ENCODE measurements at regions not wholly inside any gene's neighbourhood (a gene's known extent, or its start where the extent isn't known, plus 50 kb on each side); places are given as distances from the start of the nearest gene placed in this dataset.

DNA sequence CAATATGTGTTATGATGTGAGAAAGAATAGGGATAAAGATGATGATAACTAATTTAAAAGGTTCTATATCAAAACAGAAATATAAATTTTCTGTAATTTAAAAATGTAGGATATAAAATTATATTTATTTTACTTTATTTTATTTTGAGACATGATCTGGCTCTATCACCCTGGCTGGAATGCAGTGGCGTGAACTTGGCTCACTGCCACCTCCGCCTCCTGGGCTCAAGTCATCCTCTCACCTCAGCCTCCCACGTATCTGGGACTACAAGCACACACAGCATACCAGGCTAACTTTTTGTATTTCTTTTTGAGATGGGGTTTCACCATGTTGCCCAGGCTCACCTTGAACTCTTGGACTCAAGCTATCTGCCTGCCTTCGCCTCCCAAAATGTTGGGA is 214.9 kb upstream of the SLITRK1 start:
- no peaks in the 10 kb centered on the region for H3K27me3 ChIP-seq (ENCODE audit: insufficient read depth, low read length, poor library complexity, severe bottlenecking)
- no peak for TF ChIP-seq EZH2phosphoT487 (IDR thresholded peaks at IDR 0.05; ENCODE audit: borderline replicate concordance)
- TF ChIP-seq CTCF (conservative IDR thresholded peaks at IDR 0.05; ENCODE audit: low read length) = no peak
- no peaks in the 10 kb centered on the region for H4K20me1 ChIP-seq (ENCODE audit: insufficient read depth, low read length, poor library complexity, severe bottlenecking)
- no peak overlapping the region for H3K4me3 ChIP-seq (ENCODE audit: low read length, poor library complexity, severe bottlenecking)
- no peaks in the 10 kb centered on the region for H3K36me3 ChIP-seq (ENCODE audit: insufficient read depth, low read length)
- no peaks in the 10 kb centered on the region for H3K9me3 ChIP-seq (ENCODE audit: insufficient read depth, low read depth, low read length)
- H3K4me1 ChIP-seq (ENCODE audit: insufficient read depth, low read length, poor library complexity, severe bottlenecking) = peaks cover 21% of the 10 kb centered on the region
- H3K9me2 ChIP-seq (replicated peaks; ENCODE audit: low read depth, low read length) = no peaks in the 10 kb centered on the region
- peaks cover 3% of the 10 kb centered on the region; the same call in 1 of the 2 replicates for H3F3A ChIP-seq (ENCODE audit: low read depth)
- H2AFZ ChIP-seq (ENCODE audit: low read length) = no peak overlapping the region
- H3K79me2 ChIP-seq (ENCODE audit: insufficient read depth, low read length) = 0 out of 2 replicates have a peak, but pooled peaks cover under 1% of the 10 kb centered on the region
- H3K9ac ChIP-seq (ENCODE audit: low read depth, low read length, poor library complexity, severe bottlenecking) = no peak overlapping the region
- no peak overlapping the region for H3K4me2 ChIP-seq (ENCODE audit: low read depth, low read length, poor library complexity, severe bottlenecking)

GRCh38 chr13:84096216-84096615 is 213.9 kb upstream of the SLITRK1 start:
- peaks cover 21% of the 10 kb centered on the region for H3K4me1 ChIP-seq (ENCODE audit: insufficient read depth, low read length, poor library complexity, severe bottlenecking)
- H3F3A ChIP-seq (ENCODE audit: low read depth) = peaks cover 3% of the 10 kb centered on the region; the same call in 1 of the 2 replicates
- no peaks in the 10 kb centered on the region for H3K9me2 ChIP-seq (replicated peaks; ENCODE audit: low read depth, low read length)
- H3K36me3 ChIP-seq (ENCODE audit: insufficient read depth, low read length) = no peaks in the 10 kb centered on the region
- H3K9me3 ChIP-seq (ENCODE audit: insufficient read depth, low read depth, low read length) = no peaks in the 10 kb centered on the region
- no peak overlapping the region for H3K9ac ChIP-seq (ENCODE audit: low read depth, low read length, poor library complexity, severe bottlenecking)
- no peaks in the 10 kb centered on the region for H3K27me3 ChIP-seq (ENCODE audit: insufficient read depth, low read length, poor library complexity, severe bottlenecking)
- no peak overlapping the region for H3K4me3 ChIP-seq (ENCODE audit: low read length, poor library complexity, severe bottlenecking)
- no peaks in the 10 kb centered on the region for H4K20me1 ChIP-seq (ENCODE audit: insufficient read depth, low read length, poor library complexity, severe bottlenecking)
- TF ChIP-seq EZH2phosphoT487 (IDR thresholded peaks at IDR 0.05; ENCODE audit: borderline replicate concordance) (no peak), CTCF (conservative IDR thresholded peaks at IDR 0.05; ENCODE audit: low read length) (no peak)
- H3K4me2 ChIP-seq (ENCODE audit: low read depth, low read length, poor library complexity, severe bottlenecking) = no peak overlapping the region
- no peak overlapping the region for H2AFZ ChIP-seq (ENCODE audit: low read length)
- H3K79me2 ChIP-seq (ENCODE audit: insufficient read depth, low read length) = no peaks in the 10 kb centered on the region

- H3K36me3 ChIP-seq (ENCODE audit: insufficient read depth, low read length) = no peaks in the 10 kb centered on the region
- H3K9ac ChIP-seq (ENCODE audit: low read depth, low read length, poor library complexity, severe bottlenecking) = peak overlapping the region; percentile 79
- peaks cover 13% of the 10 kb centered on the region for H3K4me1 ChIP-seq (ENCODE audit: insufficient read depth, low read length, poor library complexity, severe bottlenecking)
- H3K9me3 ChIP-seq (ENCODE audit: insufficient read depth, low read depth, low read length) = no peaks in the 10 kb centered on the region
- H3F3A ChIP-seq (ENCODE audit: low read depth) = no peaks in the 10 kb centered on the region
- peak overlapping the region; percentile 81 for H3K4me3 ChIP-seq (ENCODE audit: low read length, poor library complexity, severe bottlenecking)
- no peaks in the 10 kb centered on the region for H3K27me3 ChIP-seq (ENCODE audit: insufficient read depth, low read length, poor library complexity, severe bottlenecking)
- H2AFZ ChIP-seq (ENCODE audit: low read length) = no peak overlapping the region
- H3K79me2 ChIP-seq (ENCODE audit: insufficient read depth, low read length) = peaks cover 17% of the 10 kb centered on the region
- no peaks in the 10 kb centered on the region for H4K20me1 ChIP-seq (ENCODE audit: insufficient read depth, low read length, poor library complexity, severe bottlenecking)
- no peaks in the 10 kb centered on the region for H3K9me2 ChIP-seq (replicated peaks; ENCODE audit: low read depth, low read length)
- peak overlapping the region; percentile 73 for H3K4me2 ChIP-seq (ENCODE audit: low read depth, low read length, poor library complexity, severe bottlenecking)
- TF ChIP-seq CTCF (conservative IDR thresholded peaks at IDR 0.05; ENCODE audit: low read length) (no peak), EZH2phosphoT487 (IDR thresholded peaks at IDR 0.05; ENCODE audit: borderline replicate concordance) (no peak)
Observed at GRCh38 chr13:84088996-84089395, 206.7 kb upstream of the SLITRK1 start.
